ENCODE measurements at regions not wholly inside any gene's neighbourhood (a gene's known extent, or its start where the extent isn't known, plus 50 kb on each side); places are given as distances from the start of the nearest gene placed in this dataset.

DNA sequence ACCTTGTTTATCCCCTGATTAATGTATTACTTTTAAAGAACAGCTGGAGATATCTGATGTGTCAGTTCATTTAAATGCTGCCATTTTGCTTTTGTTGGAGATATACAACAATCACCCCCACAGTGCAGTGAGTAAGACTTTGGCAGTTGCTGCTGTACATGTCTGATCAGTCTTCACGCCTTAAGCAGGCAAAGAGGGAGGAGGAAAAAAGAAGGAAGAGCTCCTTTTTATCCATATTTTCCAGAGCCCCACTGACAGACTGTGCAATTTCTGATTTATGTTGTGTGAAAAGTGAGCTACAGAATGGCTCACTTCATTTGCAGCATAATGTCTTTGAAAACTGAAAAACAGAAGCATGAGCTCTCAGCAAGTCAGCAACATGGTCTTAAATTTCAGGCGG is 319.7 kb upstream of the LRIG3 start:
- no peak overlapping the region for H3K9ac ChIP-seq (ENCODE audit: insufficient read depth, low read depth, low read length)
- H3K36me3 ChIP-seq (replicated peaks in 1 of 2; ENCODE audit: control insufficient read depth in 1 of 2, insufficient read depth in 2 of 2, low read length in 2 of 2), result no peaks in the 10 kb centered on the region
- WGBS (ENCODE audit: low lambda C conversion rate), result 1% methylated on average over 2 of the region's 2 CpGs
- no peak for ATAC-seq
- peaks cover 7% of the 10 kb centered on the region for H3K9me3 ChIP-seq (ENCODE audit: low read length)
- no peak overlapping the region for H3K27ac ChIP-seq (ENCODE audit: extremely low read length, insufficient read depth, low read length)
- intact Hi-C loops (cut with micrococcal nuclease; ENCODE audit: unreplicated experiment) (no loop called here), in situ Hi-C loops (cut with HindIII; ENCODE audit: extremely low pct_ligation_motif_present, low pct_unique_long_range_greater_than_20kb) (no loop called here)
- H3K4me1 ChIP-seq (ENCODE audit: insufficient read depth, low read length), result no peaks in the 10 kb centered on the region
- no peaks in the 10 kb centered on the region for H4K20me1 ChIP-seq (ENCODE audit: insufficient read depth, low read length)
- DNase-seq (ENCODE audit: low spot score), result no peak
- TF ChIP-seq ZNF256 (CRISPR knock-in tag; conservative IDR thresholded peaks at IDR 0.05), result no peak
- TF ChIP-seq, protein P1, sequence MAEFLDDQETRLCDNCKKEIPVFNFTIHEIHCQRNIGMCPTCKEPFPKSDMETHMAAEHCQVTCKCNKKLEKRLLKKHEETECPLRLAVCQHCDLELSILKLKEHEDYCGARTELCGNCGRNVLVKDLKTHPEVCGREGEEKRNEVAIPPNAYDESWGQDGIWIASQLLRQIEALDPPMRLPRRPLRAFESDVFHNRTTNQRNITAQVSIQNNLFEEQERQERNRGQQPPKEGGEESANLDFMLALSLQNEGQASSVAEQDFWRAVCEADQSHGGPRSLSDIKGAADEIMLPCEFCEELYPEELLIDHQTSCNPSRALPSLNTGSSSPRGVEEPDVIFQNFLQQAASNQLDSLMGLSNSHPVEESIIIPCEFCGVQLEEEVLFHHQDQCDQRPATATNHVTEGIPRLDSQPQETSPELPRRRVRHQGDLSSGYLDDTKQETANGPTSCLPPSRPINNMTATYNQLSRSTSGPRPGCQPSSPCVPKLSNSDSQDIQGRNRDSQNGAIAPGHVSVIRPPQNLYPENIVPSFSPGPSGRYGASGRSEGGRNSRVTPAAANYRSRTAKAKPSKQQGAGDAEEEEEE (CRISPR knock-in tag; IDR thresholded peaks at IDR 0.05; ENCODE audit: borderline replicate concordance), result no peak
- TF ChIP-seq, protein P2, sequence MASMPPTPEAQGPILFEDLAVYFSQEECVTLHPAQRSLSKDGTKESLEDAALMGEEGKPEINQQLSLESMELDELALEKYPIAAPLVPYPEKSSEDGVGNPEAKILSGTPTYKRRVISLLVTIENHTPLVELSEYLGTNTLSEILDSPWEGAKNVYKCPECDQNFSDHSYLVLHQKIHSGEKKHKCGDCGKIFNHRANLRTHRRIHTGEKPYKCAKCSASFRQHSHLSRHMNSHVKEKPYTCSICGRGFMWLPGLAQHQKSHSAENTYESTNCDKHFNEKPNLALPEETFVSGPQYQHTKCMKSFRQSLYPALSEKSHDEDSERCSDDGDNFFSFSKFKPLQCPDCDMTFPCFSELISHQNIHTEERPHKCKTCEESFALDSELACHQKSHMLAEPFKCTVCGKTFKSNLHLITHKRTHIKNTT (CRISPR knock-in tag; IDR thresholded peaks at IDR 0.05), result no peak
- no peak for TF ChIP-seq THYN1 (CRISPR knock-in tag; IDR thresholded peaks at IDR 0.05; ENCODE audit: borderline replicate concordance, low read depth)
- CTCF ChIA-PET (ENCODE audit: low intra/inter-chr PET ratio, low total read pairs), result no interaction called here
- POLR2A ChIA-PET, result no interaction called here
- H3K79me2 ChIP-seq (ENCODE audit: insufficient read depth, low read length), result no peaks in the 10 kb centered on the region
- no peak overlapping the region for H3K4me2 ChIP-seq (ENCODE audit: low read depth, low read length)
- no peaks in the 10 kb centered on the region for H3K27me3 ChIP-seq (ENCODE audit: control insufficient read depth in 1 of 2, insufficient read depth in 2 of 2, low read length in 2 of 2)
- BruUV-seq (replicated peaks), result no TSS peak
- H3K4me3 ChIP-seq (replicated peaks in 1 of 3; ENCODE audit: insufficient read depth in 1 of 3, low read depth in 2 of 3, low read length in 3 of 3), result no peak overlapping the region
- no peak for FAIRE-seq
- H2AFZ ChIP-seq (ENCODE audit: low read length), result no peak overlapping the region

DNA sequence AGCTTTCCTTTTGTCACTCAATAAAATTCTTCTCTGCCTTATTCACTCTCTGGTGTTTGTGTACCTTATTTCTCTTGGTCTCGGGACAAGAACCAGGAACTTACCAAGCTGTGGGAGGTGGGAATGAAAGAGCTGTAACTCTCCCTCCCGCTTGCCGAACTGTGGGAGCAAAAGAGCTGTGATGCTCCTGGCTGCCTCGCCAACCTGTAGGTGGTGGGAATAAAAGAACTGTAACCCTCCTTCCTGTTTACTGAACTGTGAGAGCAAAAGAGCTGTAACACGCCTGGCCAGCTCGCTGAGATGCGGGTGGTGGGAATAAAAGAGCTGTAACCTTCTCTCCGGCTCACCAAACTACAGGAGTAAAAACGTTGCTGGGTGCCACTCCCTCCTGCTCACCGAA is 314.1 kb upstream of the LRIG3 start:
- TF ChIP-seq ZNF564 (CRISPR knock-in tag; IDR thresholded peaks at IDR 0.05) (no peak), POLR2AphosphoS2 (IDR thresholded peaks at IDR 0.05; ENCODE audit: low read depth, low read length) (no peak), ZNF350 (CRISPR knock-in tag; IDR thresholded peaks at IDR 0.05; ENCODE audit: borderline replicate concordance, low read depth) (no peak)
- TF ChIP-seq, protein P3, sequence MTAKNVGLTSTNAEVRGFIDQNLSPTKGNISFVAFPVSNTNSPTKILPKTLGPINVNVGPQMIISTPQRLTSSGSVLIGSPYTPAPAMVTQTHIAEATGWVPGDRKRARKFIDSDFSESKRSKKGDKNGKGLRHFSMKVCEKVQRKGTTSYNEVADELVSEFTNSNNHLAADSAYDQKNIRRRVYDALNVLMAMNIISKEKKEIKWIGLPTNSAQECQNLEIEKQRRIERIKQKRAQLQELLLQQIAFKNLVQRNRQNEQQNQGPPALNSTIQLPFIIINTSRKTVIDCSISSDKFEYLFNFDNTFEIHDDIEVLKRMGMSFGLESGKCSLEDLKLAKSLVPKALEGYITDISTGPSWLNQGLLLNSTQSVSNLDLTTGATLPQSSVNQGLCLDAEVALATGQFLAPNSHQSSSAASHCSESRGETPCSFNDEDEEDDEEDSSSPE (CRISPR knock-in tag; IDR thresholded peaks at IDR 0.05), result no peak
- no peak for ATAC-seq
- H4K20me1 ChIP-seq (ENCODE audit: insufficient read depth, low read length), result no peaks in the 10 kb centered on the region
- no peak overlapping the region for H3K4me3 ChIP-seq (replicated peaks in 1 of 3; ENCODE audit: insufficient read depth in 1 of 3, low read depth in 2 of 3, low read length in 3 of 3)
- FAIRE-seq, result no peak
- peaks cover 9% of the 10 kb centered on the region; the same call in 1 of the 2 replicates for H3K9me3 ChIP-seq (ENCODE audit: low read length)
- 23% methylated on average over 10 of the region's 10 CpGs for WGBS (ENCODE audit: low lambda C conversion rate)
- in situ Hi-C loops (cut with HindIII; ENCODE audit: extremely low pct_ligation_motif_present, low pct_unique_long_range_greater_than_20kb), result no loop called here
- ChIA-PET POLR2A (no interaction called here), CTCF (ENCODE audit: low intra/inter-chr PET ratio, low total read pairs) (no interaction called here)
- no peaks in the 10 kb centered on the region for H3K4me1 ChIP-seq (ENCODE audit: insufficient read depth, low read length)
- no peaks in the 10 kb centered on the region for H3K36me3 ChIP-seq (replicated peaks in 1 of 2; ENCODE audit: control insufficient read depth in 1 of 2, insufficient read depth in 2 of 2, low read length in 2 of 2)
- no peak overlapping the region for H3K4me2 ChIP-seq (ENCODE audit: low read depth, low read length)
- no peaks in the 10 kb centered on the region for H3K27me3 ChIP-seq (ENCODE audit: control insufficient read depth in 1 of 2, insufficient read depth in 2 of 2, low read length in 2 of 2)
- H3K27ac ChIP-seq (ENCODE audit: extremely low read length, insufficient read depth, low read length), result no peak overlapping the region
- no peak for DNase-seq (ENCODE audit: low spot score)
- no TSS peak for BruUV-seq (replicated peaks)
- intact Hi-C loops (cut with micrococcal nuclease; ENCODE audit: unreplicated experiment), result no loop called here
- H2AFZ ChIP-seq (ENCODE audit: low read length), result no peak overlapping the region
- H3K9ac ChIP-seq (ENCODE audit: insufficient read depth, low read depth, low read length), result no peak overlapping the region
- H3K79me2 ChIP-seq (ENCODE audit: insufficient read depth, low read length), result no peaks in the 10 kb centered on the region

Measured in HepG2 (cell line).